GM18858 (cell line): ENCODE measurements at regions not wholly inside any gene's neighbourhood (a gene's known extent, or its start where the extent isn't known, plus 50 kb on each side); places are given as distances from the start of the nearest gene placed in this dataset.

Experiments used
- ATAC-seq: cut with Tn5 transposase; IDR thresholded peaks from one replicate; pipeline ENCODE4 v1.9.1; 2021; ENCODE audit not compliant: unreplicated experiment

GRCh38 chr12:46131732-46132469 is 136.9 kb downstream of the SLC38A1 start:
- no peak for ATAC-seq

DNA sequence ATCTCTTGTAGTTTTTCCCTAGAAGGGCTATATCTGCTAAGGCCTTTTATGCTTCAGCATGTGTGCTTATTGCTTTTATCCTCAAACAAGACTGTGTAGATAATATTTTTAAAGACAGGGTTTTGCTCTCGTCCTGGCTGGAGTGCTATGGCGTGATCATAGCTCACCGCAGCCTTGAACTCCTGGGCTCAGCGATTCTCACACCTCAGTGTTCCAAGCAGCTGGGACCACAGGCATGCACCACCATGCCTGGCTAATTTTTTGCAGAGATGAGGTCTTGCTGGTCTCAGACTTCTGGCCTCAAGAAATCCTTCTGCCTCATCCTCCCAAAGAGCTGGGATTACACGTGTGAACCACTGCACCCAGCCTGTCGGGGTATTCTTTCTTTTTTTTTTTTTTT is 137.3 kb upstream of the SCAF11 start:
- ATAC-seq = no peak

GRCh38 chr12:46126050-46126727 is 135.8 kb upstream of the SCAF11 start:
- ATAC-seq = no peak

GRCh38 chr12:46124848-46125619 is 134.7 kb upstream of the SCAF11 start:
- ATAC-seq = peak; percentile 64

DNA sequence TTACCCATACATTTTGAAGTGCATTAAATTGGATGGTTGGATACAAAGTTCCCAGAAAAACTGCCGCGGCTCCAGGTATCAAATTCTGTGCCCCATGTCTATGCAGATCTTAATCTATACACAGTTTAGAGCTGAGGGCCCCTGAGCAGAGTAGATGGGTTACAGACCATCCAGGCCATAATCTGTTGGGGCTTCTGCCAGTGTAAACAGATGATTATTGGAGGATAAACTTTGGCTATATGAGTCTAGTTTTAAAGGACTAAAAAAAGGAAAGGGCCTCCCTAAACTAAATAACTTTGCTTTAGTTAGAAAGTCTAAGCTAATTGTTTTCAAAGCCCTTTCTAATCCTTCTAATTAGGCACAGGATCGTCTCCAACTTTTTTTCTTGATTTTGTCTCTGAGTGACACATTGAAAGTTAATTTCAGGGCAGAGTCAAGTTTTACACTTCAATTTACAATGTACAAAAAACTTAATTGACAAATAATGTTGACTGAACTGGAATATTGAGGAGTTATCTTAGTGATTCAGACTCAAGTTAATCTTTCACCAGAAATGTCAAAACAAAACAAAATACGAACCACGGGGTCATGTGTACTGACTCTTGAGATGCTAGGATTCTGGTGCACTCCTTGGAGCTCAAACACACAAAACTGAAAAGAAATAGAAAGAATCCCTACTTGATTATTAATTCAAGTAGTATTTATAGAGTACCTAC is 133.9 kb upstream of the SCAF11 start:
- ATAC-seq = no peak

GRCh38 chr12:46112364-46112763 is 122.0 kb upstream of the SCAF11 start:
- no peak for ATAC-seq

- no peak for ATAC-seq
These were observed 121.3 kb upstream of the SCAF11 start for GRCh38 chr12:46111715-46112114.

DNA sequence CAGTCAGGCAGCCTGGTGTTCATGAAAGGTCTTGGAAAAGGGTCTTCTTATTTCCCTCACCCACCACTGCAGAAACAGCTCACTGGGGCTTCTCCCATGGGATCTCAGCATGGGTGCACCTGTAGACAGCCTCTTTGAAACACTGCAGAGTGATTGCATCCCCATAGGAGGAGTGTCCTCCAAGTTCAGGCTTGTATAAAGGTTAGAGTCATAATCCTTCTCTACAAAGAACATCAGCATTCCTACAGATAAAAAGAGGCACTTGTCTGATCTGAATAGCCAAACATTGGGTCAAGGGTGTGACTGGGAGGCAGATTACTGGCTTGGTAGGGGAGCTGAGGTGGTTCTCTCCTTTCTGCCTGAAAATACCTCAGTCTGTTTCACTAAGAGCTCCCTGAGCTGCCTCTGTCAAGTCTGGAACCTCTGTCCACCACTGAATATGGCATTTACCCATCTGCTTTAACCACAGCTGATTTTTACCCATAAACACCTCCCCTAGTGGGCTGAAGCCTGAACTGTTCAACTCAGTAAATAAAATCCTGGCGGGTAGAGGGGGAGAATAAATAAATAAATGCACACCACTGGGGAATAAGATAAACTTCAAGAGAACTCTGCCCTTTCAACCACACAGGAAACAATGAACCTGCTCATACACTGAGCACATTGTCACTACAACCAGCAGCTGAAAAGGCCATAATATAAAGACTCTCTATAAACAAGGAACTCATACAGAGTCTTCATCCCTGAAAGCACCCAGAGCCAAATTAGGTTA is 120.7 kb upstream of the SCAF11 start:
- ATAC-seq = no peak

DNA sequence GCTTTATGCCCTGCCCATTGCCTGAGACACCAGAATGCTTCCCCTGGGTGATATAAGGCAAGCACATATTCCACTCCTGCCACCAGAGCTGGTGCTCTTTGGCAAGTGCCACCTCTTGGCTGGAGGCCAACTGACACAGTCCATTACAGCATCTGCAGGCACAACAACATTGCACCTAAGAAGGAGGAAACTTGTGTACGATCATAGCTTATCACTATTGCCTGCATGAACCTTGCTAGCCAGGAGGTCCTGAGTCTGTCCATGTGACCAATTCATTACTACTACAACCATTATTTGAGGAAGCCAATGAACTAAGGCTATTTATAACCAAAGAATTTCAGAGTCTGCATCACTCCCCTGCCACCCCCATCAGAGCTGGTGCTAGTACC is 119.8 kb upstream of the SCAF11 start:
- ATAC-seq = no peak

GRCh38 chr12:46109343-46110222 is 119.2 kb upstream of the SCAF11 start:
- no peak for ATAC-seq

GRCh38 chr12:46108721-46109120 is 118.3 kb upstream of the SCAF11 start:
- peak; percentile 90 for ATAC-seq

DNA sequence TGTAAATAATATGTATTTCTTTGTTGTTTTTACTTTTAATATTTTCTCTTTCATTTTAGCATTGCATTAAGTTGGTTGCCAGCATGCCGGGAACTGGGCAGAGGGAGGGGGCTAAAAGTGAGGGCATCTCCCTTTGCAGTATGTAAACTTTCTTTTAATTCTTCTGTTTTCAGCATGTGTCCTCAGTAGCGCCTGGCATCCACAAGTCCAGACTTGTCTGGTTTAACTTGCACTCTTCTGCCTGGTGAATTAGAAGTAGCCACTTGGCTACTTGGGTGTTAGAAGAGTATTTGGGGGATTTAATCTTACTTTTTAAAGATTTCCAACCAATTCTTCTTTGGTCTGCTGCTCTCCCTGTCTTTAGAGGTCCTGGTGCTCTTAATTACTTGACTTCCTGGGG is 117.2 kb upstream of the SCAF11 start:
- ATAC-seq = no peak

GRCh38 chr12:46105735-46106134 is 115.4 kb upstream of the SCAF11 start:
- ATAC-seq = no peak

DNA sequence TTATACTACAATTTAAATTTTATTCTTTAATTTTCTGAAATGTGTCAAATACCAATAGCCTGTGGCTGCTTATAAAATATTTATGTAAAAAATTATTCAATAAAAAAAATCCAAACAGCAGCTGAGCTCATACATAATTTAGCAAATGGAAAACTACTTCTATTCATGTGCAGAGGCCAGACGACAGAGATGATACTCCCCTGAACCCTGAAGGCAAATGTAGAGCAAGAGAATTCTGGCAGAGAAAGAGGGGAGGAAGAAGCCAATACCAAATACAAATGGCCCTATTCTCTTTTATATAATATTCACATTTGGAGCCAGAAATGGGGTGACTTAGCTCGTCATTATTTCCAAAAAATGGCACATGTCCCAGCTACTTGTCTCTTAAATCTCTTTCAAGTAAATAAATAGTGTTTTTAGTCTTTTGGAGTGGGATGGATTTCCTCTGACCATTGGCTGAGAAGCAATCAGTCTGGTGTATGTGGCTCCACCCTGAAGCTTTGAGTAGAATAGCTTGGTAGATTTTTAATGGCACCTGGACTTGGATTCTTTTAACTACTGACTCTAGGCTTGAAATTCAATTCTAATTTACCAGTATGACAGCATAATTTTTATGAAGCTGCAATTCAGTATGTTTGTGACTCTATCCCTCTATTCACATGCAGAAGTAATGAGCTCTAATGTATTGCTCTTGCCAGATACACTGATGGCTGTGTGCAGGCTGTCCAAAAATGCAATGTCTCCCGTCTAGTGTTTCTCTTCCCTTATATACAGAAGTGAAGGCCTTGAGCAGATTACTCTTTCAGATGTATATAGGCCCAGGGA is 113.4 kb upstream of the SCAF11 start:
- ATAC-seq = no peak

DNA sequence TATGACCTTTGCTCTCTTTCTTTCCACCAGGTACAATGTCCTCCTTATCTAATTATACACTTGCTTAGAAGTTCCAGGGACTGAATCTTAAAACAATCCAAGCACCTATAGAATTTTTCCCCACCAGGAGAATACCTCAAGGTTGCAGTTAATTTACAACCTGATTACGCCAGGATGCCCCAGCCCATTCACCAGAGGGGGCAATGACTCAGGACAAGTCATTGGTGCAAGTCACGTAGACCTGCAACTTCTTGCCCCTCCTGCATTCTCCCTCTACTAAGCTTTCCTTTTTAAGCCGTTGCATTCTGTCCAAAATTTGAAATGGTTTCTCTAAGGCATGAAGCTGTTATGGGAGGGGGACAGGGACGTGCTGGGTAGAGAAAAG is 111.1 kb upstream of the SCAF11 start:
- ATAC-seq = no peak

DNA sequence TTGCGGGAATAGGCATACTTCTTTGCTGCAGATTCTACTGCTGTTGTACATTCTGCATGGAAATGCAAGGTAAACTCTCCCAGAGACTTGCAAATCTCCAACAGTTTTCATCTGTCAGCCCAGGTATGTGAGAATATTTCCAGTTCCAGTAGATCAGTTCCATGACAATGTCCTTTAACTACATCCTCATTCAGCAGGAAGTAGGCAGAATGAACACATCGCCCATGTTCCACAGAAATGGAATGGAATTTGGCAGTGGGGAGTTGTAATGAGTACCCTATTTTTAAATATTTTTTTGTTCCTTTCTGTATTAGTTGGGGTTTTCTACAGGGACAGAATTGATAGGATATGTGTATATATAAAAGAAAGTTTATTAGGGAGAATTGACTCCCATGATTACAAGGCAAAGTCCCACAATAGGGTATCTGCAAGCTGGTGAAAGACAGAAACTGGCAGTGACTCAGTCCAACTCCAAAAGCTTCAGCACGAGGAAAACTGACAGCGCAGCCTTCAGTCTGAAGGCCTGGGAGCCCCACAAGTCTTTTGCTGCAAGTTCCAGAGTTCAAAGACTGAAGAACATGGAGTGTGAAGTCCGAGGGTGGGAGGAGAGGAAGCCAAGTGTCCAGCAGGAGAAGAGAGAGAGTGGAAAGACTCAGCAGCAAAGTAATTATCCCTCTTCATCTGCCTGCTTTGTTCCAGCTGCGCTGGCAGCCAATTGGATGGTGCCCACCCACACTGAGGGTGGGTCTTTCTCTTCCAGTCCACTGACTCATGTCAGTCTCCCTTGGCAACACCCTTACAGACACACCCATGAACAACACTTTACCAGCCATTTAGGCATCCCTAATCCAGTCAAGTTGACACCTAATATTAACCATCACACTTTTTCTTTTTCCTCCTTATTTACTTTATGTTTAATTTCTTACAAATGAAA is 110.4 kb upstream of the SCAF11 start:
- no peak for ATAC-seq

GRCh38 chr12:46089414-46090162 is 99.2 kb upstream of the SCAF11 start:
- ATAC-seq = no peak
